Left ventricle myocardium superior (tissue), 1 donor: ENCODE measurements at regions not wholly inside any gene's neighbourhood (a gene's known extent, or its start where the extent isn't known, plus 50 kb on each side); places are given as distances from the start of the nearest gene placed in this dataset.

Source experiments
- ATAC-seq: fragments of 200-7000 bp; cut with Tn5 transposase; one replicate; pipeline ENCODE4 v1.9.1; 2020; ENCODE audit warnings: mild to moderate bottlenecking, moderate library complexity
- DNase-seq: peaks from one replicate; pipeline ENCODE4 v3.0.0-alpha.2; 2020
- intact Hi-C: fragments of 100-400 bp; cut with micrococcal nuclease; formaldehyde crosslinking; loops from one replicate; pipeline ENCODE4 v1.11.0; 2022
- donor health status: DM: no; HTN: yes; CAD: no; lungs with severe emphysema.

- ATAC-seq (no peak), DNase-seq (no peak)
- intact Hi-C loops = no loop called here
Measured at GRCh38 chr17:34174496-34174895, 80.6 kb upstream of the CCL2 start.

- intact Hi-C loops = no loop called here
- no peak for ATAC-seq
- DNase-seq = no peak
Measured at GRCh38 chr17:34176440-34176839, 78.6 kb upstream of the CCL2 start.

- DNase-seq = no peak
- ATAC-seq = no peak
- intact Hi-C loops = no loop called here
Measured at GRCh38 chr17:34177642-34178041, 77.4 kb upstream of the CCL2 start.

DNA sequence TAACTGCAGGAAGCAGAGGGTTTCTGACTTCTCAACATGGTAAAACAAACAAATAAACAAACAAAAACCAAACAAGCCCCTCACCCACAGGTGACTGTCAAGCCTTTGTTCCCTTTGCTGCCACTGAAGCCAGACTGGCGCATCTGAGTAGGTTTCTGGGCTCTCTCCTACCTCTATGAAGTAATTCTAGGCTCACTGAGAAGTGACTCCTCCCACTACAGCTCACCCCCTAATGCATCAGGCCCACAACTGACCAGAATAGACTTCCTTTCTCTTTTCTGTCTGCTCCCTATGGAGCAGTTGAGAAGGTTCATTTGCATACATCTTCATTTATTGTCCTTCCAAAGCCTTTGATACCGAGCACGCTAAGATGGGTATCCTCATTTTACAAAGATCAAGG lies 77.0 kb upstream of the CCL2 start:
- ATAC-seq = no peak
- DNase-seq = no peak
- intact Hi-C loops = no loop called here

GRCh38 chr17:34182036-34182803 lies 72.9 kb upstream of the CCL2 start:
- ATAC-seq (no peak), DNase-seq (no peak)

DNA sequence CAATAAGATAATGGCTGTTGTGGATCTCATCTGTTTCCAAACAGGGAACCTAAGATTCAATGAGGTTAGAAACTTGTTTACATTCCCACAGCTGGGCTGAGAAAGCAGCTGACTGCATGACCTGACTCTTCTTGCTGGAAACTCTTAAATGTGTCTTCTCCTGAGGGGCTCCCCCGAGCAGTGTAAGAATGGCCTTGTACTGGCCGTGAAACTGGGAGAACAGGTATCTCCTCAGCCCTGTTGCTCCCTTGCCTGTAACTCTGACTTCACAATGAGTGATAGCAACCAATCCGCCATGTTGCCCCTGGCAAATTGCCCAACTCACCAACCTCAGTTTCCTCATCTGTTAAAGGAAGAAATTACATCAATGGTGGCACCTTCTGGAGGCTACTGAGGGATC lies 59.1 kb upstream of the CCL2 start:
- intact Hi-C loops = no loop called here

More at GRCh38 chr17:34182036-34182803, 72.9 kb upstream of the CCL2 start:
- intact Hi-C loops = no loop called here

DNA sequence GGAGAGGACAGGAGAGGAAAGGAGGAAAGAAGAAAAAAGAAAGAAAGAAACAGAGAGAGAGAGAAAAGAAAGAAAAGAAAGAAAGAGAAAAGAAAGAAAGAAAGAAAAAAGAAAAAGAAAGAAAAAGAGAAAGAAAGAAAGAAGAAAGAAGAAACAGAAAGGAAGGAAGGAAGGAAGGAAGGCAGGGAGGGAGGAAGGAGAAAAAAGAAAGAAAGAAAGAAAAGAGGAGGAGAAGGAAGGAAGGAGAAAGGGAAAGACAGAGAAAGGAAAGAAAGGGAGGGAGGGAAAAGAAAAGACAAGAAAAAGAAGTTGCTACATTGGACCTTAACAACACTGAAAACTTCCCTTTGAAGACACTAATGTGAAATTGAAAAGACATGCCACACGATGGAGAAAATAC lies 56.6 kb upstream of the CCL2 start:
- no peak for ATAC-seq
- intact Hi-C loops = no loop called here
- DNase-seq = no peak

More for the DNA sequence above, 59.1 kb upstream of the CCL2 start:
- ATAC-seq (no peak), DNase-seq (no peak)

- no peak for ATAC-seq
- intact Hi-C loops = no loop called here
- no peak for DNase-seq
Measured at GRCh38 chr17:34199454-34199853, 55.6 kb upstream of the CCL2 start.

GRCh38 chr17:34199932-34200534 lies 55.1 kb upstream of the CCL2 start:
- intact Hi-C loops = loop anchor here (1.0 to 2.0 kb wide), 2 partner anchors 107 to 161 kb away; no protein-coding TSS in a partner anchor
- peak; percentile 90 for ATAC-seq
- peak; percentile 50 for DNase-seq

- intact Hi-C loops = loop anchor here (2.0 kb wide), 1 partner anchor 106 kb away; no protein-coding TSS in a partner anchor
- DNase-seq = no peak
- no peak for ATAC-seq
Measured at GRCh38 chr17:34201225-34201624, 53.9 kb upstream of the CCL2 start.

GRCh38 chr17:34201767-34202166 lies 53.3 kb upstream of the CCL2 start:
- intact Hi-C loops = loop anchor here (2.0 kb wide), 1 partner anchor 105 kb away; no protein-coding TSS in a partner anchor
- DNase-seq (no peak), ATAC-seq (no peak)

DNA sequence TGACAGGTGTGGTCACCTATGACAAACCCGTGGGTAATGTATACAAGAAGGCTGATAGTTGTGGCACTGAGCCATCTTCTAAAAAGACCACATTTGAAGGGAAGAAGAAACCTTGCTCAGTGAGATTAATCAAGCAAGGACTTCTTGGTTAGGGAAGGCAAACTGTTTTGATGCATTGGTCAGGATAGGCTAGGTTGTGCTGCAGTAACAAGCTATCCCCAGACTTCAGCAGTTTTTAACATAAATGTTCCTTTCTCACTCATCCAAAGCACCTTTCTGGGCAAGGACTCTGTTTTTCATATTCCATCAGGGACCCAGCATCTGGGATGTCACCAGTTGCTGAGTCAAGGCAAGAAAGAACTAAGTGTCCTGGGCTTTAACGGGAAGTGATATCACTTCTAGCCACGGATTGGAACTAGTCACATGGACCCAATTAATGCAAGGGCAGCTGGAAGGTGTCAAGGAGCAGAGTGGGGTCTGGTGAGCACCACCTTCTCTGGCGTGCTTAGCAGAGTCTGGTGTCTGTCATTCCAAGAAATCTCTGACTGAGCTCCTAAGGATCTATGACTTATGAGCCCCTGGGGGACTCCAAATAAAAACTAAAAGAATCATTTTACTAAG lies 52.0 kb upstream of the CCL2 start:
- intact Hi-C loops = no loop called here
- ATAC-seq = peak; percentile 76
- no peak for DNase-seq

DNA sequence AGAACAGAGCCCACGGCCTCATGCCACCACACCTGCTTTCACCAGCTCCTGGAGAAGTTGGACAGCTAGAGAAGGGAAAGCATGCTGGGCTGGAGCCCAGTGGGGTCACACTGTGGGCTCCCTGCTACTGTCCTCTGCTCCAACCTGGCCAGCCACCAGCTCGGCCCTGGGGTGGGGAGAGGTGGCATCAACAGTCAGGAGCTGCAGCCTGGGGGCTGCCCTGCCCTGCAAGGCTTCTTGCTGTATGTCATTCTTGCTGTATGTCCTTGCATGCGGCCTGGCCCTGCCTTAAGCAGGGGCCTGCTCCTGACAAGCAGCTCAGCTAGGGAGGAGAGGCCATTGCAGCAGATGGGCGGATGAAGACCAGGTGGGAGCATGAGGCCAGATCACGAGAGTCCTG lies 50.7 kb upstream of the CCL2 start:
- intact Hi-C loops = no loop called here
- no peak for ATAC-seq
- no peak for DNase-seq
